Colonic mucosa (tissue), 4 donors: ENCODE measurements at regions not wholly inside any gene's neighbourhood (a gene's known extent, or its start where the extent isn't known, plus 50 kb on each side); places are given as distances from the start of the nearest gene placed in this dataset.

ENCODE experiments used
- DNase-seq: peaks from one replicate; pipeline ENCODE4 v3.0.0-alpha.2; 2020
- H3K27ac ChIP-seq: fragments of 200-600 bp; one replicate; pipeline ENCODE4 v1.8.0; 2021
- H3K27me3 ChIP-seq: fragments of 200-600 bp; one replicate; pipeline ENCODE4 v1.8.0; 2021
- H3K36me3 ChIP-seq: fragments of 200-600 bp; one replicate; pipeline ENCODE4 v1.8.0; 2021
- H3K4me1 ChIP-seq: fragments of 200-600 bp; one replicate; pipeline ENCODE4 v1.8.0; 2021; ENCODE audit warnings: mild to moderate bottlenecking
- H3K4me3 ChIP-seq: fragments of 200-600 bp; one replicate; pipeline ENCODE4 v1.8.0; 2021
- H3K9ac ChIP-seq, 2 donors: one replicate each; pipeline ENCODE4 v1.7.0; 2013; ENCODE audit warnings: control low read depth in 2 of 2, low read depth in 2 of 2, low read length in 2 of 2
- H3K9me3 ChIP-seq: fragments of 200-600 bp; one replicate; pipeline ENCODE4 v1.8.0; 2021
- CTCF ChIP-seq: fragments of 200-600 bp; IDR thresholded peaks from one replicate; pipeline ENCODE4 v1.8.0; 2022; ENCODE audit warnings: antibody characterized with exemption, mild to moderate bottlenecking
- intact Hi-C: fragments of 100-400 bp; cut with DNase I; formaldehyde crosslinking; loops from one replicate; pipeline ENCODE4 v1.14.1; 2022
- donor health status: healthy.
- donor health status: DM: no; HTN: no; CAD: no.
- donor health status: DM: no; HTN: no; CAD: no.

GRCh38 chr15:95687061-95687460 is 643.4 kb upstream of the NR2F2 start:
- no peaks in the 10 kb centered on the region for H3K9me3 ChIP-seq
- no peak overlapping the region for H3K27ac ChIP-seq
- no peak for TF ChIP-seq CTCF
- no peaks in the 10 kb centered on the region for H3K27me3 ChIP-seq
- no peak overlapping the region for H3K4me3 ChIP-seq
- H3K4me1 ChIP-seq = no peaks in the 10 kb centered on the region
- intact Hi-C loops = no loop called here
- no peak overlapping the region for H3K9ac ChIP-seq
- no peak for DNase-seq
- H3K36me3 ChIP-seq = no peaks in the 10 kb centered on the region

DNA sequence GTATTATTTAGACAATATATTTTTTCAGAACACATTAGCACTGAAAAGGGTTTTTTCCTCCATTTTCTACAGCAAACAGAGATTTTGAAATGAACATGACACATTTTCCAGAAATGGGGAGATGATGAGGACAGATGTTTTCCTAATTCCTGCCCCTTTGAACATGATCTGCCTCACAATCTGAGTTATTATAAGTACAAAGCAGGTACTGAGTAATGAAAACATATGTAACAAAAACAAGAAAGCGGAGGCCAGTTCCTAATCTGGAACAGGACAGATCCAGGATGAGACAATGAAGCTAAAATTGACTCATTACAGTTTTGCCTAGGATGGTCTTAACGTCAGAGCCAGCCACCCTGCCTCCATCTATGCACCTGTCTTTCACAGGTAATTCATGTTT is 642.8 kb upstream of the NR2F2 start:
- Histone ChIP-seq H3K4me1 (no peaks in the 10 kb centered on the region), H3K9me3 (no peaks in the 10 kb centered on the region), H3K27me3 (no peaks in the 10 kb centered on the region), H3K4me3 (no peak overlapping the region), H3K9ac (no peak overlapping the region), H3K27ac (no peak overlapping the region), H3K36me3 (no peaks in the 10 kb centered on the region)
- intact Hi-C loops = no loop called here
- DNase-seq = no peak
- no peak for TF ChIP-seq CTCF

- TF ChIP-seq CTCF = no peak
- Histone ChIP-seq H3K9ac (no peak overlapping the region), H3K27me3 (no peaks in the 10 kb centered on the region), H3K4me1 (no peaks in the 10 kb centered on the region), H3K9me3 (no peaks in the 10 kb centered on the region), H3K27ac (no peak overlapping the region), H3K4me3 (no peak overlapping the region), H3K36me3 (no peaks in the 10 kb centered on the region)
- no peak for DNase-seq
- intact Hi-C loops = no loop called here
Measured at GRCh38 chr15:95690631-95691340, 639.7 kb upstream of the NR2F2 start.

- H3K4me1 ChIP-seq = no peaks in the 10 kb centered on the region
- no peaks in the 10 kb centered on the region for H3K9me3 ChIP-seq
- H3K9ac ChIP-seq = no peak overlapping the region
- H3K27ac ChIP-seq = no peak overlapping the region
- no peak for TF ChIP-seq CTCF
- intact Hi-C loops = no loop called here
- H3K27me3 ChIP-seq = no peaks in the 10 kb centered on the region
- no peak for DNase-seq
- H3K36me3 ChIP-seq = no peaks in the 10 kb centered on the region
- H3K4me3 ChIP-seq = no peak overlapping the region
Measured at GRCh38 chr15:95693917-95694316, 636.6 kb upstream of the NR2F2 start.

DNA sequence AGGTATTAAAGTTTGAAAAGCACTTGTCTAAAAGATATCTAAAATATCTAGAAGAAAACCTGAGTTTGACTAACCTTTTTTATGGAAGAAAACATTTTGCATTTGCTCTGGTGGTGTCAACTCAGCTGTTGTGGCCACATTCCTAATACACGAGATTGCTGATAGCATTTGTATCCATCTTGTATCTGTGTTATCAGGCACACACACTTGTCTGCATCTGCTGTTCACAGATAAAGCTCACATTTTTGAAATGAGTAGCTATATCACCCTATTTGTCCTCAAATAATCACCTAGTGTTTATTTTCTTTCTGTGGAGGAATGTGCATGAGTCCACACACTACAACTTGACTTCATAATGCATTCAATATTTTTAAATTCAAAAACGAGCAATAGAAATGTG is 632.3 kb upstream of the NR2F2 start:
- Histone ChIP-seq H3K27me3 (no peaks in the 10 kb centered on the region), H3K4me3 (no peak overlapping the region), H3K9ac (no peak overlapping the region), H3K4me1 (no peaks in the 10 kb centered on the region), H3K9me3 (no peaks in the 10 kb centered on the region), H3K27ac (no peak overlapping the region), H3K36me3 (no peaks in the 10 kb centered on the region)
- TF ChIP-seq CTCF = no peak
- no peak for DNase-seq
- intact Hi-C loops = no loop called here
